Sigmoid colon (tissue), 4 donors: ENCODE measurements at regions not wholly inside any gene's neighbourhood (a gene's known extent, or its start where the extent isn't known, plus 50 kb on each side); places are given as distances from the start of the nearest gene placed in this dataset.

ENCODE experiments used
- CTCF ChIP-seq, 4 experiments: fragments of 450-650 bp in 3 of 4; fragments of 200-600 bp in 1 of 4; IDR thresholded peaks; one replicate each; pipeline ENCODE4 v1.5.1; 2016 to 2019; ENCODE audit warnings: antibody characterized with exemption in 4 of 4, mild to moderate bottlenecking in 3 of 4, moderate library complexity in 2 of 4
- EP300 ChIP-seq, 4 donors: sonication (generic); formaldehyde crosslinking; IDR thresholded peaks; one replicate each; pipeline ENCODE4 v1.6.1; 2017; ENCODE audit warnings: antibody characterized with exemption in 4 of 4
- POLR2A ChIP-seq, 2 donors: fragments of 450-650 bp; IDR thresholded peaks; one replicate each; pipeline ENCODE4 v1.6.1; 2016; ENCODE audit warnings: antibody characterized with exemption in 2 of 2, mild to moderate bottlenecking in 2 of 2, moderate library complexity in 2 of 2

GRCh38 chr7:47698386-47698785 lies 116.5 kb upstream of the TNS3 start:
- no peak for TF ChIP-seq CTCF (IDR thresholded peaks at IDR 0.05)
- no peak for TF ChIP-seq POLR2A (IDR thresholded peaks at IDR 0.05)
- no peak for TF ChIP-seq EP300 (IDR thresholded peaks at IDR 0.05)
